ENCODE measurements at regions not wholly inside any gene's neighbourhood (a gene's known extent, or its start where the extent isn't known, plus 50 kb on each side); places are given as distances from the start of the nearest gene placed in this dataset.

- intact Hi-C loops (cut with DNase I), result no loop called here
- ATAC-seq, result no peak
- no peak for DNase-seq
- H3K9me3 ChIP-seq, result no peaks in the 10 kb centered on the region
- TF ChIP-seq CTCF (IDR thresholded peaks at IDR 0.05), result no peak
- no peaks in the 10 kb centered on the region for H3K4me1 ChIP-seq
- H3K4me3 ChIP-seq, result no peak overlapping the region
- no peaks in the 10 kb centered on the region for H3K36me3 ChIP-seq
- H3K27me3 ChIP-seq, result no peaks in the 10 kb centered on the region
- H3K27ac ChIP-seq, result no peak overlapping the region
Observed at GRCh38 chr20:24046888-24047287, 58.3 kb upstream of the GGTLC1 start.

GRCh38 chr20:24045621-24046318, 57.2 kb upstream of the GGTLC1 start:
- no peak for DNase-seq
- no peaks in the 10 kb centered on the region for H3K4me1 ChIP-seq
- intact Hi-C loops (cut with DNase I), result no loop called here
- no peaks in the 10 kb centered on the region for H3K27me3 ChIP-seq
- no peak for TF ChIP-seq CTCF (IDR thresholded peaks at IDR 0.05)
- H3K9me3 ChIP-seq, result no peaks in the 10 kb centered on the region
- no peak overlapping the region for H3K4me3 ChIP-seq
- no peak for ATAC-seq
- H3K36me3 ChIP-seq, result no peaks in the 10 kb centered on the region
- H3K27ac ChIP-seq, result no peak overlapping the region

GRCh38 chr20:24043294-24043693, 54.7 kb upstream of the GGTLC1 start:
- DNase-seq (no peak), ATAC-seq (no peak)
- no peak for TF ChIP-seq CTCF (IDR thresholded peaks at IDR 0.05)
- Histone ChIP-seq H3K27ac (no peak overlapping the region), H3K4me1 (no peaks in the 10 kb centered on the region), H3K36me3 (no peaks in the 10 kb centered on the region), H3K4me3 (no peak overlapping the region), H3K27me3 (no peaks in the 10 kb centered on the region), H3K9me3 (no peaks in the 10 kb centered on the region)
- intact Hi-C loops (cut with DNase I), result no loop called here

- ATAC-seq (no peak), DNase-seq (no peak)
- Histone ChIP-seq H3K4me1 (no peaks in the 10 kb centered on the region), H3K9me3 (no peaks in the 10 kb centered on the region), H3K4me3 (no peak overlapping the region), H3K27ac (no peak overlapping the region), H3K36me3 (no peaks in the 10 kb centered on the region), H3K27me3 (no peaks in the 10 kb centered on the region)
- no peak for TF ChIP-seq CTCF (IDR thresholded peaks at IDR 0.05)
- intact Hi-C loops (cut with DNase I), result no loop called here
Observed at GRCh38 chr20:24042646-24043045, 54.1 kb upstream of the GGTLC1 start.

GRCh38 chr20:24040896-24041459, 52.4 kb upstream of the GGTLC1 start:
- intact Hi-C loops (cut with DNase I), result no loop called here
- H3K4me3 ChIP-seq, result no peak overlapping the region
- TF ChIP-seq CTCF (IDR thresholded peaks at IDR 0.05), result no peak
- no peaks in the 10 kb centered on the region for H3K27me3 ChIP-seq
- no peaks in the 10 kb centered on the region for H3K4me1 ChIP-seq
- no peak for ATAC-seq
- no peak overlapping the region for H3K27ac ChIP-seq
- no peaks in the 10 kb centered on the region for H3K9me3 ChIP-seq
- H3K36me3 ChIP-seq, result no peaks in the 10 kb centered on the region
- DNase-seq, result no peak
